Loucy (cell line): ENCODE measurements at regions not wholly inside any gene's neighbourhood (a gene's known extent, or its start where the extent isn't known, plus 50 kb on each side); places are given as distances from the start of the nearest gene placed in this dataset.

Experiments
- H2AFZ ChIP-seq: fragments of 200-600 bp; sonication (generic); 2 replicates; pipeline ENCODE4 v1.6.0; 2016; ENCODE audit warnings: antibody characterized with exemption, mild to moderate bottlenecking, low read length, moderate library complexity
- H3F3A ChIP-seq: fragments of 200-600 bp; 2 replicates; pipeline ENCODE4 v1.6.0; 2016; ENCODE audit warnings: antibody characterized with exemption, low read depth, mild to moderate bottlenecking
- H3K27me3 ChIP-seq: fragments of 200-600 bp; sonication (generic); 2 replicates; pipeline ENCODE4 v1.6.1; 2014; ENCODE audit warnings: low read length, mild to moderate bottlenecking; ENCODE audit not compliant: insufficient read depth, poor library complexity, severe bottlenecking
- H3K36me3 ChIP-seq: fragments of 200-600 bp; sonication (generic); 2 replicates; pipeline ENCODE4 v1.6.1; 2016; ENCODE audit warnings: low read length; ENCODE audit not compliant: insufficient read depth
- H3K4me1 ChIP-seq: fragments of 200-600 bp; sonication (generic); 2 replicates; pipeline ENCODE4 v1.5.1; 2014; ENCODE audit warnings: low read length, mild to moderate bottlenecking; ENCODE audit not compliant: insufficient read depth, poor library complexity, severe bottlenecking
- H3K4me2 ChIP-seq: fragments of 200-600 bp; sonication (generic); 2 replicates; pipeline ENCODE4 v1.6.0; 2014; ENCODE audit warnings: antibody characterized with exemption, low read length, low read depth, mild to moderate bottlenecking; ENCODE audit not compliant: poor library complexity, severe bottlenecking
- H3K4me3 ChIP-seq: fragments of 200-600 bp; sonication (generic); 2 replicates; pipeline ENCODE4 v1.5.1; 2014; ENCODE audit warnings: low read length, mild to moderate bottlenecking, mixed read lengths; ENCODE audit not compliant: poor library complexity, severe bottlenecking
- H3K79me2 ChIP-seq: fragments of 200-600 bp; sonication (generic); 2 replicates; pipeline ENCODE4 v1.6.1; 2014; ENCODE audit warnings: low read length; ENCODE audit not compliant: insufficient read depth
- H3K9ac ChIP-seq: fragments of 200-600 bp; sonication (generic); 2 replicates; pipeline ENCODE4 v1.6.0; 2014; ENCODE audit warnings: mild to moderate bottlenecking, low read depth, low read length, moderate library complexity; ENCODE audit not compliant: poor library complexity, severe bottlenecking
- H3K9me2 ChIP-seq: fragments of 200-600 bp; sonication (generic); replicated peaks from 2 replicates; pipeline ENCODE4 v1.6.1; 2016; ENCODE audit warnings: low read depth, low read length, mixed read lengths
- H3K9me3 ChIP-seq: fragments of 200-600 bp; sonication (generic); 2 replicates; pipeline ENCODE4 v1.6.1; 2014; ENCODE audit warnings: mild to moderate bottlenecking, antibody characterized with exemption, low read length, low read depth; ENCODE audit not compliant: insufficient read depth
- H4K20me1 ChIP-seq: fragments of 200-600 bp; sonication (generic); 2 replicates; pipeline ENCODE4 v1.6.0; 2014; ENCODE audit warnings: antibody characterized with exemption, low read length, mild to moderate bottlenecking; ENCODE audit not compliant: insufficient read depth, poor library complexity, severe bottlenecking
- EZH2phosphoT487 ChIP-seq: fragments of 200-600 bp; IDR thresholded peaks from 2 replicates; pipeline ENCODE4 v1.6.1; 2018; ENCODE audit warnings: antibody characterized with exemption, mild to moderate bottlenecking, moderate library complexity, borderline replicate concordance
- TF ChIP-seq, protein P1 (sequence below): fragments of 200-600 bp; sonication (generic); conservative IDR thresholded peaks from 2 replicates; pipeline ENCODE4 v1.5.1; 2014; ENCODE audit warnings: mild to moderate bottlenecking, antibody characterized with exemption, low read length

DNA sequence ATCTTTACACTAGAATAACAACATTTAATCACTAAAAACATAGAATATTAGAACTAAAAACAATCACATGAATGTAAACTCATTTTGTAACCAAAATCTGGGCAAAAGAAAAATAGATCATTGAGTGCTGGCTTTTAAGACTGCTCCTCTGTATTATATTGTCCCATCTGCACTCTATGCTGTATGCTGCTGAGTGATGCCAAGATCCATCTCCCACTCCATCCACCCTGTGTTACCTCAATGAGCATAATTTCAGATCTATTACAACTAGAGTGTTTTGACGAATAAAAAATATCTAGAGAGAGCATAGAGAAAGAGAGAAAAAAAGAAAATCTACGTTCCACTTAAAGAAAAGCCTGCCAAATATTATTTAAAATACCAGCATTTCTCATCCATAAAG is 1060.4 kb downstream of the ZPLD1 start:
- H3K9me2 ChIP-seq: no peaks in the 10 kb centered on the region
- no peaks in the 10 kb centered on the region for H3K4me1 ChIP-seq
- no peak overlapping the region for H3K9ac ChIP-seq
- no peak overlapping the region for H3K4me2 ChIP-seq
- no peaks in the 10 kb centered on the region for H3K9me3 ChIP-seq
- no peaks in the 10 kb centered on the region for H4K20me1 ChIP-seq
- no peak overlapping the region for H2AFZ ChIP-seq
- H3F3A ChIP-seq: no peaks in the 10 kb centered on the region
- no peaks in the 10 kb centered on the region for H3K27me3 ChIP-seq
- H3K79me2 ChIP-seq: no peaks in the 10 kb centered on the region
- no peak overlapping the region for H3K4me3 ChIP-seq
- H3K36me3 ChIP-seq: no peaks in the 10 kb centered on the region
- no peak for TF ChIP-seq EZH2phosphoT487
- TF ChIP-seq, protein P1, sequence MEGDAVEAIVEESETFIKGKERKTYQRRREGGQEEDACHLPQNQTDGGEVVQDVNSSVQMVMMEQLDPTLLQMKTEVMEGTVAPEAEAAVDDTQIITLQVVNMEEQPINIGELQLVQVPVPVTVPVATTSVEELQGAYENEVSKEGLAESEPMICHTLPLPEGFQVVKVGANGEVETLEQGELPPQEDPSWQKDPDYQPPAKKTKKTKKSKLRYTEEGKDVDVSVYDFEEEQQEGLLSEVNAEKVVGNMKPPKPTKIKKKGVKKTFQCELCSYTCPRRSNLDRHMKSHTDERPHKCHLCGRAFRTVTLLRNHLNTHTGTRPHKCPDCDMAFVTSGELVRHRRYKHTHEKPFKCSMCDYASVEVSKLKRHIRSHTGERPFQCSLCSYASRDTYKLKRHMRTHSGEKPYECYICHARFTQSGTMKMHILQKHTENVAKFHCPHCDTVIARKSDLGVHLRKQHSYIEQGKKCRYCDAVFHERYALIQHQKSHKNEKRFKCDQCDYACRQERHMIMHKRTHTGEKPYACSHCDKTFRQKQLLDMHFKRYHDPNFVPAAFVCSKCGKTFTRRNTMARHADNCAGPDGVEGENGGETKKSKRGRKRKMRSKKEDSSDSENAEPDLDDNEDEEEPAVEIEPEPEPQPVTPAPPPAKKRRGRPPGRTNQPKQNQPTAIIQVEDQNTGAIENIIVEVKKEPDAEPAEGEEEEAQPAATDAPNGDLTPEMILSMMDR: no peak

DNA sequence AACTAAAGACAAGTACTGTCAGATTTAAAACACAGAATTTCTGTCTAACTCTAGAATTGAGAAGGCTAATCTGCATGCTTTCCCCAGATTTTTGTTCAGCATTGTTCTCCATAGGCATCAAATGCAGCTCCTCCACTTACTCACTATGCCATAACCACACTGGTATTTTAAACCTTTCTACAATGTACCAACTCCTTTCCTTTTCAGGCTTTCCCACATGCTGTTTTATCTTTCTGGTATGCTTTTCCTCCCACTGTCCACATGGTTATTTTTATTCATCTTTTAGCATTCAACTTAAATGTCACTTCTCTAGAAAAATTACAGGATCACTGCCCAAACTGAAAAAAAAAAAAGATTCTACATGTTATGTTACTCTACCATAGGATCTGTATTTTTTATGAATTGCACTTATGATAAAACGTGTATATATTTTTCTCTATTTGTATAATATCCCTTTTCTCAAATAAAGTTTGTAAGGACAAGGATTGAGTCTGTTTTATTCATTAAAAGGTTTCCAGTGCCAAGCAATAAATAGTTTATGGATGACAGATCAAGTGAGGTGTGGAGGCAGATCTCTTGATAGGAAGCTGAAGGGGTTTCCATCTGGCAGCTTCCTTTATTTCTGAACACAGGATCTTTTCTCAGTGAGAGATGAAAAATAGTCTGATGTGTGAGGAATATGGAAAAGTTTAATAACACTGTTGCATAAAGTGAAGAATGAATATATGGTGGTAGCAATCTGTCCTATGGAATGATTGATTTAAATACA is 1064.5 kb downstream of the ZPLD1 start:
- Histone ChIP-seq H3F3A (no peaks in the 10 kb centered on the region), H3K36me3 (no peaks in the 10 kb centered on the region), H3K9ac (no peak overlapping the region), H3K4me1 (no peaks in the 10 kb centered on the region), H2AFZ (no peak overlapping the region), H3K27me3 (no peaks in the 10 kb centered on the region), H3K79me2 (no peaks in the 10 kb centered on the region), H3K4me3 (no peak overlapping the region), H3K9me3 (no peaks in the 10 kb centered on the region), H3K9me2 (no peaks in the 10 kb centered on the region), H3K4me2 (no peak overlapping the region), H4K20me1 (no peaks in the 10 kb centered on the region)
- no peak for TF ChIP-seq EZH2phosphoT487

DNA sequence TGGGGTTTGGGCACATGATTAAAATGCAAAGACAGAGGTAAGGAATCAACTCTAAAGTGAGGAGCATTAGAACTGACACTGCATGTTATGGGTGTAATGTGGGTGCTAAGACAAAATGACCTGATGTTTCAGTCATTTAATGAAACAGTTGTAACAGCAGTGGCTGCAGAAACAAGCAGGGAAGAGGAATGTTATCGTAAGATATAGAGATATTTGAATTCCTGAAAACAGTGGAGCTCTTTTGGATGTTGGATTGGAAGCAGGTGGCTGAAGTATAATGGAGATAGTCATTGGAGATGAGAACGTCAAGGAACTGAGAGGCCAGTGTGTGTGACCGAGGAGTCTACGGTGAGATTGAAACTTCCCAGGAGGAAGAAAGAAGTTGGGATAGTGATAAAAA is 1065.2 kb downstream of the ZPLD1 start:
- H3K36me3 ChIP-seq: no peaks in the 10 kb centered on the region
- H4K20me1 ChIP-seq: no peaks in the 10 kb centered on the region
- no peaks in the 10 kb centered on the region for H3K79me2 ChIP-seq
- H3K4me1 ChIP-seq: no peaks in the 10 kb centered on the region
- H3K4me3 ChIP-seq: no peak overlapping the region
- H3K4me2 ChIP-seq: no peak overlapping the region
- H2AFZ ChIP-seq: no peak overlapping the region
- no peaks in the 10 kb centered on the region for H3F3A ChIP-seq
- TF ChIP-seq EZH2phosphoT487: no peak
- TF ChIP-seq, protein P1: no peak
- H3K9me2 ChIP-seq: no peaks in the 10 kb centered on the region
- no peaks in the 10 kb centered on the region for H3K9me3 ChIP-seq
- H3K9ac ChIP-seq: no peak overlapping the region
- no peaks in the 10 kb centered on the region for H3K27me3 ChIP-seq

DNA sequence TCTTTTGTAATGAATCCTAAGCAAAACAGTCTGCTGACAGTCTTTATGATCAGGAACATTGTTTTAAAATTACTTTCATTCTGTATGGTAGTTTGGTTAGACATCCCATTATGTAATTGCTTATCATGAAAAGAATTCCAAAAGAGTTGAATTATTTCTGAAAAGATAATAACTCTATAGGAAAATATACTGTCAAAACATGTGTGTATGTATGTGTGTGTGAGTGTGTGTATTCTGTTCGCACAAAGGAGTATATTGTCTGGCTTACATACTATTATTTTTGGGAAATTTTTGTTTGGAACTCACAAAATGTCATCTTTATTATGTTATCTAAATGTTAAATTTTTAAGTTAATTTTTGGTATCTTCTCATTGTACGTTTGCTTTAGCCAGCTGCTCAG is 1075.9 kb downstream of the ZPLD1 start:
- Histone ChIP-seq H3K4me1 (no peaks in the 10 kb centered on the region), H3K9me2 (no peaks in the 10 kb centered on the region), H3K27me3 (no peaks in the 10 kb centered on the region), H3K79me2 (no peaks in the 10 kb centered on the region), H4K20me1 (no peaks in the 10 kb centered on the region), H3K9me3 (no peaks in the 10 kb centered on the region), H3K9ac (no peak overlapping the region), H3F3A (no peaks in the 10 kb centered on the region), H3K4me2 (no peak overlapping the region), H3K4me3 (no peak overlapping the region), H3K36me3 (no peaks in the 10 kb centered on the region), H2AFZ (no peak overlapping the region)
- TF ChIP-seq EZH2phosphoT487: no peak
- TF ChIP-seq, protein P1: no peak
